Kidney (tissue), 13 donors: ENCODE measurements at regions not wholly inside any gene's neighbourhood (a gene's known extent, or its start where the extent isn't known, plus 50 kb on each side); places are given as distances from the start of the nearest gene placed in this dataset.

ENCODE experiments used
- DNase-seq, 5 donors: peaks; one replicate each; pipeline ENCODE4 v3.0.0-alpha.2; 2013 to 2020
- FAIRE-seq: peaks from 2 replicates; lab custom pipeline; 2012; peaks lifted over from hg19 to GRCh38; lab: Jason Lieb, UNC
- H3K27ac ChIP-seq, 2 donors: one replicate each; pipeline ENCODE4 v1.7.0; 2013; ENCODE audit warnings: low read depth in 2 of 2, low read length in 2 of 2, inconsistent platforms in 1 of 2
- H3K27me3 ChIP-seq: one replicate; pipeline ENCODE4 v1.7.1; 2013; ENCODE audit warnings: low read length, inconsistent platforms; ENCODE audit not compliant: control insufficient read depth, insufficient read depth
- H3K36me3 ChIP-seq, 3 donors: one replicate each; pipeline versions ENCODE4 v1.7.0 to v1.7.1; 2013; ENCODE audit warnings: low read length in 3 of 3, control low read depth in 1 of 3, inconsistent platforms in 1 of 3; ENCODE audit not compliant: insufficient read depth in 3 of 3, control insufficient read depth in 2 of 3
- H3K4me1 ChIP-seq, 3 donors: one replicate each; pipeline versions ENCODE4 v1.7.0 to v1.7.1; 2013; ENCODE audit warnings: low read length in 3 of 3, inconsistent platforms in 1 of 3, low read depth in 1 of 3; ENCODE audit not compliant: control insufficient read depth in 2 of 3, insufficient read depth in 2 of 3
- H3K4me3 ChIP-seq, 3 donors: one replicate each; pipeline versions ENCODE4 v1.7.0 to v1.8.1; 2013; ENCODE audit warnings: low read length in 3 of 3, control low read depth in 1 of 3, inconsistent platforms in 1 of 3
- H3K9ac ChIP-seq, 3 donors: one replicate each; pipeline versions ENCODE4 v1.7.0 to v1.7.1; 2013; ENCODE audit warnings: low read length in 3 of 3, control low read depth in 1 of 3, inconsistent platforms in 1 of 3
- H3K9me3 ChIP-seq, 3 donors: one replicate each; pipeline versions ENCODE4 v1.7.0 to v1.7.1; 2013; ENCODE audit warnings: low read length in 3 of 3, control low read depth in 1 of 3, inconsistent platforms in 1 of 3; ENCODE audit not compliant: control insufficient read depth in 2 of 3, insufficient read depth in 1 of 3
- intact Hi-C: fragments of 100-400 bp; cut with DNase I; formaldehyde crosslinking; loops from one replicate; pipeline ENCODE4 v1.11.1; 2022
- TF ChIP-seq, protein P1 (sequence below): IDR thresholded peaks from 3 replicates; pipeline ENCODE4 v1.5.1; 2012; ENCODE audit warnings: mild to moderate bottlenecking, moderate library complexity, borderline replicate concordance; ENCODE audit not compliant: insufficient read depth; ENCODE audit errors: extremely low read depth
- donor health status: control.
- donor health status: control.
- donor health status: control.
- donor health status: control.
- donor health status: control.
- donor health status: DM: yes; HTN: yes; CAD: no.
- donor health status: Normal renal cell carcinoma (clear cell type).

DNA sequence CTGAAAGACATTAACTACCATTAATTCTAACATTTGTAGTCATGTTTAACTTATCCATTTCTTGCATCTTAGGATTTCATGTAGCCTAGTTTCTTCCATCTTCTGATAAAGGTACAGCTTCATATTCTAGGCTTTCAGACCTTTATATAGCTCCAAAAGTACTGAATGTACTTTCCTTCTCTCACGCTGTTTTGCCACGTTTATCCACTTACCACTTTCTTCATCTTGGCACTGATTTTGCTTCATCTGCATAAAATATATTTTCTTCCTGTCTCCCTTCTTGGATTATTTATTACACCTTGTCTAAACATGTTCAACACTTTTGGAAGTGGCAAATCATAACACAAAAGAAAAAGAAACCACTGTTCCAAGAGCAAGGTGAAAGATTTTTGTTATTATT lies 553.8 kb downstream of the DTWD2 start:
- Histone ChIP-seq H3K36me3 (no peaks in the 10 kb centered on the region), H3K27me3 (no peaks in the 10 kb centered on the region), H3K4me3 (no peak overlapping the region), H3K4me1 (no peaks in the 10 kb centered on the region), H3K27ac (no peak overlapping the region), H3K9me3 (no peaks in the 10 kb centered on the region), H3K9ac (no peak overlapping the region)
- DNase-seq: no peak
- TF ChIP-seq, protein P1, sequence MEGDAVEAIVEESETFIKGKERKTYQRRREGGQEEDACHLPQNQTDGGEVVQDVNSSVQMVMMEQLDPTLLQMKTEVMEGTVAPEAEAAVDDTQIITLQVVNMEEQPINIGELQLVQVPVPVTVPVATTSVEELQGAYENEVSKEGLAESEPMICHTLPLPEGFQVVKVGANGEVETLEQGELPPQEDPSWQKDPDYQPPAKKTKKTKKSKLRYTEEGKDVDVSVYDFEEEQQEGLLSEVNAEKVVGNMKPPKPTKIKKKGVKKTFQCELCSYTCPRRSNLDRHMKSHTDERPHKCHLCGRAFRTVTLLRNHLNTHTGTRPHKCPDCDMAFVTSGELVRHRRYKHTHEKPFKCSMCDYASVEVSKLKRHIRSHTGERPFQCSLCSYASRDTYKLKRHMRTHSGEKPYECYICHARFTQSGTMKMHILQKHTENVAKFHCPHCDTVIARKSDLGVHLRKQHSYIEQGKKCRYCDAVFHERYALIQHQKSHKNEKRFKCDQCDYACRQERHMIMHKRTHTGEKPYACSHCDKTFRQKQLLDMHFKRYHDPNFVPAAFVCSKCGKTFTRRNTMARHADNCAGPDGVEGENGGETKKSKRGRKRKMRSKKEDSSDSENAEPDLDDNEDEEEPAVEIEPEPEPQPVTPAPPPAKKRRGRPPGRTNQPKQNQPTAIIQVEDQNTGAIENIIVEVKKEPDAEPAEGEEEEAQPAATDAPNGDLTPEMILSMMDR: no peak
- no peak for FAIRE-seq
- intact Hi-C loops: no loop called here

GRCh38 chr5:118430076-118430475 lies 558.3 kb downstream of the DTWD2 start:
- Histone ChIP-seq H3K36me3 (no peaks in the 10 kb centered on the region), H3K9ac (no peak overlapping the region), H3K4me3 (no peak overlapping the region), H3K27me3 (no peaks in the 10 kb centered on the region), H3K27ac (no peak overlapping the region), H3K4me1 (no peaks in the 10 kb centered on the region), H3K9me3 (no peaks in the 10 kb centered on the region)
- TF ChIP-seq, protein P1: no peak
- intact Hi-C loops: no loop called here
- DNase-seq: no peak
- no peak for FAIRE-seq

DNA sequence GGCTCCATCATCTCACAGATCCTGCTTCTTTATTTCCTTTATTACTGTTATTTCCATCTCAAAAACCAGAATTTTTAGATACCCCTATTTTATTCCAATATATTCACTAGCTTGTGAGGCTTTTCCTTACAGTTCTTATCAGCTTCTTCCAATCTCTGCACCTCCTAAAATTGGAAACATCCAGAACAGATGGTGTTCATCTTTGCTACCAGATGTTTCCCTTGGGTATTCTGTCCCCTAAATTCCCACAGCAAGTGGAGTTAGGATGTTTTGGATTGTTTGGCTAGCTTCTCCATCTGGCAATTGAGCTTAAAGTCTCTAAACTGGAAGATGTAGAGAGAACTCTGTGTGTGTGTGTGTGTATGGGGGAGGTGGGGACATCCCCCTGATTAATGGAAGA lies 580.4 kb downstream of the DTWD2 start:
- H3K4me3 ChIP-seq: no peak overlapping the region
- H3K36me3 ChIP-seq: no peaks in the 10 kb centered on the region
- no peaks in the 10 kb centered on the region for H3K4me1 ChIP-seq
- peak in 1 of 5 donors; percentile 4 for DNase-seq
- H3K27ac ChIP-seq: no peak overlapping the region
- H3K9me3 ChIP-seq: no peaks in the 10 kb centered on the region
- TF ChIP-seq, protein P1: no peak
- no peak overlapping the region for H3K9ac ChIP-seq
- FAIRE-seq: no peak
- no peaks in the 10 kb centered on the region for H3K27me3 ChIP-seq
- intact Hi-C loops: no loop called here

- Histone ChIP-seq H3K4me1 (no peaks in the 10 kb centered on the region), H3K9ac (no peak overlapping the region), H3K27me3 (no peaks in the 10 kb centered on the region), H3K36me3 (no peaks in the 10 kb centered on the region), H3K9me3 (no peaks in the 10 kb centered on the region), H3K27ac (no peak overlapping the region), H3K4me3 (no peak overlapping the region)
- no peak for FAIRE-seq
- DNase-seq: peak in 4 of 5 donors; percentile 5 to 46 (median 21)
- TF ChIP-seq, protein P1: no peak
- intact Hi-C loops: no loop called here
Measured at GRCh38 chr5:118405650-118406061, 582.7 kb downstream of the DTWD2 start.
